Glomerular endothelial cell (primary cell): ENCODE measurements at regions not wholly inside any gene's neighbourhood (a gene's known extent, or its start where the extent isn't known, plus 50 kb on each side); places are given as distances from the start of the nearest gene placed in this dataset.
"Not testable (repeated sequence)": the region's sequence is repeated elsewhere in the genome, so short reads cannot be mapped to it uniquely, and the experiment has no call there.

Source experiments
- DNase-seq: peaks from one replicate; pipeline ENCODE4 v3.0.0-alpha.2; 2011; ENCODE audit warnings: low read depth, low spot score; ENCODE audit errors: extremely low read depth

GRCh38 chr6:113352831-113353230 is 504.3 kb upstream of the MARCKS start:
- no peak for DNase-seq

- no peak for DNase-seq
Observed at GRCh38 chr6:113353392-113353791, 503.8 kb upstream of the MARCKS start.

GRCh38 chr6:113354204-113354895 is 502.8 kb upstream of the MARCKS start:
- DNase-seq: no peak

GRCh38 chr6:113356139-113356538 is 501.0 kb upstream of the MARCKS start:
- no peak for DNase-seq

GRCh38 chr6:113357041-113357440 is 500.1 kb upstream of the MARCKS start:
- DNase-seq: no peak

- no peak for DNase-seq
Observed at GRCh38 chr6:113358063-113358583, 499.0 kb upstream of the MARCKS start.

GRCh38 chr6:113359155-113360140 is 497.7 kb upstream of the MARCKS start:
- no peak for DNase-seq

- no peak for DNase-seq
Observed at GRCh38 chr6:113361014-113361645, 496.0 kb upstream of the MARCKS start.

GRCh38 chr6:113362301-113363047 is 494.7 kb upstream of the MARCKS start:
- no peak for DNase-seq

GRCh38 chr6:113363048-113363798 is 493.9 kb upstream of the MARCKS start:
- no peak for DNase-seq

- DNase-seq: no peak
Observed at GRCh38 chr6:113363866-113364265, 493.3 kb upstream of the MARCKS start.

- no peak for DNase-seq
Observed at GRCh38 chr6:113364766-113365165, 492.4 kb upstream of the MARCKS start.

- DNase-seq: no peak
Observed at GRCh38 chr6:113365191-113365590, 492.0 kb upstream of the MARCKS start.

- no peak for DNase-seq
Observed at GRCh38 chr6:113366505-113366904, 490.6 kb upstream of the MARCKS start.

GRCh38 chr6:113370508-113371502 is 486.3 kb upstream of the MARCKS start:
- no peak for DNase-seq

- not testable (repeated sequence) for DNase-seq
Observed at GRCh38 chr6:113375466-113375865, 481.7 kb upstream of the MARCKS start.

GRCh38 chr6:113375950-113376846 is 480.9 kb upstream of the MARCKS start:
- no peak for DNase-seq

GRCh38 chr6:113376847-113377165 is 480.3 kb upstream of the MARCKS start:
- no peak for DNase-seq
